Embryonic facial prominence (tissue), 1 donor: ENCODE measurements at regions not wholly inside any gene's neighbourhood (a gene's known extent, or its start where the extent isn't known, plus 50 kb on each side); places are given as distances from the start of the nearest gene placed in this dataset.
"Not testable (repeated sequence)": the region's sequence is repeated elsewhere in the genome, so short reads cannot be mapped to it uniquely, and the experiment has no call there.

Experiments used
- DNase-seq: peaks from one replicate; pipeline ENCODE4 v3.0.0-alpha.2; 2016; ENCODE audit errors: extremely low spot score

DNA sequence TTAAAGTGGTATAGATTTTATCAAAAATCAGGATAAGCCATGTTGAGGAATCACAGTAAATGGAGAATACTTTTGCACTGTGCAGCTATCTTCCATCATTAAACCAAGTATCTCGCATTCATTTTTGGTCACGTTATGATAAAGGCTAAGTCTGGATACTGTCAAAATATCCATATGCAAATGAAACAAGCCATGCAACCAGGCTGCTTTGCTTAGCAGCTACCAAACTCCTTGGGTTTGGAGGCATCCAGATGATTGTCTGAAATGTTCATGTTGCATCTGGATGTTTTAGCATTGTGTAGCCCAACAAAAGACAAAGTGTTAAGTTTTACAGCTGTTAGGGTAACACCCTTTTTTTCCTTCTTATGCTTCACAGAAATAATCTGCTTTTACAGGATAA lies 322.9 kb upstream of the MDFIC2 start:
- DNase-seq: no peak

DNA sequence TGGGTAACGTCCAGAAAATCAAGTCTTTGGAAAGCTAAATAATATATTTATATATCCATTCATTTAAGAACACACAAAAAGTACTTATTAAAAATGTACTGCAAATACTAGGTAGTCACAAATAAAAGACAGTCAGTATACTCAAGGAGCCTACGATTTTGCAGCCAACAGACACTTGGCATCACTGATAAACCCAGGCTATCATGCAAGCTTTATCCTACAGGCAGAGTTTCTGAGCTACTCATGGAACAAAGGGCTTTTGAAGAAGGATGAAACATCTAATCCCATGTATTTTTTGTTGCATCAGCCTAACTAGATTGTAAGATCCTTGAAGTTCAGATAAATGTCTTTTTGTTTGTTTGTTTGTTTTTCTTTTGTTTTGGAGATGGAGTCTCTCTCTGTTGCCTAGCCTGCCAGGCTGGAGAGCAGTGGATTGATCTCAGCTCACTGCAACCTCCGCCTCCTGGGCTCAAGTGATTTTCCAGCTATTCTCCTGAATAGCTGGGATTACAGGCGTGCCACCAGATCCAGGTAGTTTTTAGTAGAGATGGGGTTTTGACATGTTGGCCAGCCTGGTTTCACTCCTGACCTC lies 319.4 kb upstream of the MDFIC2 start:
- no peak for DNase-seq

DNA sequence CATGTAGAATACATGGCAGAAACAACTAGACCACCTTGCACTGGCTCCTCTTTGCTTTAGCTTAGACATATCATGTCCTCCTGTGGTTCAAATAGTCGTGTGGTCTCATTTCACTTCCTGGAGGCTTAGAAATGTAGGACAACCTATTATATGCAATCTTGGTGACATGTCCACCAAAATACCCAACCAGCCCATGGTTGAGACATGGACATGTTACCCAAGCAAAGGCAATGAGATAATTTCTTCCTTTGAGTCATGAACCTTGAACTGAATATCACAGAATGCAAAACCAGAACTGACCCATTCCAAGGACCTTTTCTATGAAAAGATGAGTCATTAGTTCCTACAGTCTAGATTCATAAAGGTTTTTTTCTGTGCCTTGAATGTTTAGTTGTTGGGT lies 309.0 kb upstream of the MDFIC2 start:
- no peak for DNase-seq

DNA sequence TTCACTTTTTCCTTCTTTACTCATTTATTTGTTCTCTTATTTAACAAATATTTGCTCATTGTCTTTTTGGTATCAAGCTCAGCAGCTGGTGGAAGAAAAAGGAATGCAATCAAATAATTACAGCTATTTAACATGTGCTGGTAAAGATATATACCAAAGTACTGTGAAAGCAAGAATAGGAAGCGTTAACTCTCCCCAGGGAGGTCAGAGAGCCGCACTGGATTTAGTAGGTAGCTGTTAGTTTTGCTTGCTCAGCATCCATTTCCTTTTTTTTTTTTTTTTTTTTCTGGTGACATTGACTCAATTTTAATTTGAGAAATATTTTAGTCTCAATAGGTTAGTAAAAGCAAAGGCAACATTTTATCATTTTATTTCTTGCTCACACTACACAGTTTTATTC lies 308.5 kb upstream of the MDFIC2 start:
- no peak for DNase-seq

DNA sequence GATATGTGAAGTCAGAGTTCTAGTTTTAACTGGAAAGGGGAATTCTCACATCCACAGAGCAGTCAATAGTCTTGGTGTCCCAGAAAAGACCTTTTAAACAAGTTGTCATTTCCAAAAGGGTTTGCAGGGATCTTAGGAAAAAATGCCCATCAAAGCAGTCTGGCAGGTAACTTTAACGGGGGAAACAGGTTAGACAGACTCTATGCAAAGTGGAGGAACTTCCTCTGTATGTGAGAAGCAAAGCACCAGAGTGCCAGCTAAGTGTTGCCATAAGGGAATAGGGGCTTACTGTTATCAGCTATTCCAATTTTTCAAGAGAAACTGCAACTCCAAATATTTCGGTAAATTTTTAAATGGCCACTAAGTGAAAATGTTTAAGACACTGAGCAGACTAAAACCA lies 307.9 kb upstream of the MDFIC2 start:
- DNase-seq: no peak

DNA sequence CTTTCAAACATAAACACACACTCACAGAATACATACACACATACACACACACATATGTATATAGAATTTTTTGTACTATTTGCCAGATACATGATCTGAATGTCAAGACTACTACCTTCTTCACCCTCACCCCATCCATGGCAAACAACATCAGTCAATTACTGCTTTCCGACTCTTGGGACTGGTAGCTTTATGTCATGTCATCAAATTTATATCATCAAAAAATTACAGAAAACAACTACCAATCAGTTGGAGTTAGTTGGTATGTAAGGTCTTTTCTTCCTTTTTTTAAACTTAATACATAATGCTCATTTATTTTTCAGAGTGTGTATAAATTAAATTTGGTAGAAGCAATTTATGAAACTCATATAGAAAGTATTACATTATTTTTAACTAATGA lies 305.7 kb upstream of the MDFIC2 start:
- no peak for DNase-seq

DNA sequence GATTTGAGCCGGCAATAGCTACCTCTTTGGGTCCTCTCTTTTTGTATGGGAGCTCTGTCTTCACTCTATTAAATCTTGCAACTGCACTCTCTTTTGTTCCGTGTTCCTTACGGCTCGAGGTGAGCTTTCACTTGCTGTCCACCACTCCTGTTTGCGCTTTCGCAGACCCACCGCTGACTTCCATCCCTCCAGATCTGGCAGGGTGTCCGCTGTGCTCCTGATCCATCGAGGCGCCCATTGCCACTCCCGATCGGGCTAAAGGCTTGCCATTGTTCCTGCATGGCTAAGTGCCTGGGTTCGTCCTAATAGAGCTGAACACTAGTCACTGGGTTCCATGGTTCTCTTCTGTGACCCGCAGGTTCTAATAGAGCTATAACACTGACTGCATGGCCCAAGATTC lies 304.9 kb upstream of the MDFIC2 start:
- DNase-seq: not testable (repeated sequence)

DNA sequence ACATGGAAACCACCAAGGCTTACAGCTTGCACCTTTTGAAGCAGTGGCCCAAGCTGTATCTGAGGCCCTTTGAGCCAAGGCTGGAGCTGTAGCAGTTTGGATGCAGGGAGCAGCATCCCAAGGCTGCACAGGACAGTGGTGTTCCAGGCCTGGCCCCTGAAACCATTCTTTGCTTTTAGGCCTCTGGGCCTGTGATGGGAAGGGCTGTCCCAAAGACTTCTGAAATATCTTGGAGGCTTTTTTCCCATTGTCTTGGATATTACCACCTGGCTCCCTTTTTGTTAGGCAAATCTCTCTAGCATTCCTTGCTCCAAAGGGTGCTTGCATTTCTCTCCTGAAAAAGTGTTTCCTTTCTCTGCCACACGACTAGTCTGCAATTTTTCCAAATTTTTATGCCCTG lies 302.8 kb upstream of the MDFIC2 start:
- no peak for DNase-seq

DNA sequence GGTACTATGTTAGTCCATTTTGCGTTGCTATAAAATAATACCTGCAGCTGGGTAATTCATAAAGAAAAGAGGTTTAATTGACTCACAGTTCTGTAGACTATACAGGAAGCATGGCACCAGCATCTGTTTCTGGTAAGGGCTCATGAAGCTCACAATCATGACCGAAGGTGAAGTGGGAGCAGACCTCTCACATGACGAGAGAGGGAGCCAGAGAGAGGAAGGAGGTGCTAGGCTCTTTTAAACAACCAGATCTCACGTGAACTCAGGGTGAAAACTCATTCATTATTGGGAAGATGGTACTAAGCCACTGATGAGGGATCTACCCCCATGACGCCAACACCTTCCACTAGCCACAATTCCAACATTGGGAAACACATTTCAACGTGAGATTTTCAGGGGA lies 301.7 kb upstream of the MDFIC2 start:
- no peak for DNase-seq

DNA sequence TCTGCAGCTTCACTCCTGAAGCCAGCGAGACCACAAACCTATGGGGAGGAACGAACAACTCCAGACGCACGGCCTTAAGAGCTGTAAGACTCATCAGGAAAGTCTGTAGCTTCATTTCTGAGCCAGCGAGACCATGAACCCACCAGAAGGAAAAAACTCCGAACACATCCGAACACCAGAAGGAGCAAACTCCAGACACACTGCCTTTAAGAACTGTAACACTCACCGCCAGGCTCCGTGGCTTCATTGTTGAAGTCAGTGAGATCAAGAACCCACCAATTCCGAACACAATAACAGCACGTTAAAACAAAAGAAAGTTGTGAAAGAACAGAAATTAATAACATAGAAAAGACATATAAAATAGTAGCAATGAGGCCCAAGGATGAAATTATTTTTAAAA lies 300.5 kb upstream of the MDFIC2 start:
- DNase-seq: no peak

DNA sequence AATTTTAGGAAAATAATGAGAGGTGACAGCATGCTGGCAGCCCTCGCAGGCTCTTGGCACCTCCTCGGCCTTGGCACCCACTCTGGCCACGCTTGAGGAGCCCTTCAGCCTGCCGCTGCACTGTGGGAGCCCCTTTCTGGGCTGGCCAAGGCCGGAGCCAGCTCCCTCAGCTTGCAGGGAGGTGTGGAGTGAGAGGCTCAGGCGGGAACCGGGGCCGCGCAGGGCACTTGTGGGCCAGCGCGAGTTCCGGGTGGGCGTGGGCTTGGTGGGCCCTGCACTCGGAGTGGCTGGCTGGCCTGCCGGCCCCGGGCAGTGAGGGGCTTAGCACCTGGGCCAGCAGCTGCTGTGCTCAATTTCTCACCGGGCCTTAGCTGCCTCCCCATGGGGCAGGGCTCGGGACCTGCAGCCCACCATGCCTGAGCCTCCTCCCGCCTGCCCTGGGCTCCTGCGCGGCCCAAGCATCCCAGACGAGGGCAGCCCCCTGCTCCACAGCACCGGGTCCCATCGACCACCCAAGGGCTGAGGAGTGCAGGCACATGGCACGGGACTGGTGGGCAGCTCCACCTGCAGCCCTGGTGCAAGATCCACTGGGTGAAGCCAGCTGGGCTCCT lies 299.3 kb upstream of the MDFIC2 start:
- DNase-seq: not testable (repeated sequence)

DNA sequence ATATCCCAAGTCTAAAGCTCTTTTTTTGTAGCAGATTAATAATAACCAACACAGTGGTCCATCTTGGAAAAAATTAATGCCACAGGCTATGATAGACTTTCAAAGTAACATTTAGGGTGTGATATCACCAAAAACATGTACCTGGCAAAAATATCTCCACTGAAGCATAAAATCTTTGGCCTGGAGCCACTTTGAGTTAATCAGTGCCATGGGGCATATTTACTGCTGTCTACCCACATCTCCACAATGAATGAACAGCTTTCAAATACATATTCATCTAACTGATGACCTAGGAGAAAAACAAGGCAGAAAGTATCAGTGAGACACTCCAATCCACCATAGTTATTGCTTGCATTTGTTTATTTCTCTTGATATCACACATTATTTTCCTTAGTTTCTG lies 296.0 kb upstream of the MDFIC2 start:
- DNase-seq: no peak

DNA sequence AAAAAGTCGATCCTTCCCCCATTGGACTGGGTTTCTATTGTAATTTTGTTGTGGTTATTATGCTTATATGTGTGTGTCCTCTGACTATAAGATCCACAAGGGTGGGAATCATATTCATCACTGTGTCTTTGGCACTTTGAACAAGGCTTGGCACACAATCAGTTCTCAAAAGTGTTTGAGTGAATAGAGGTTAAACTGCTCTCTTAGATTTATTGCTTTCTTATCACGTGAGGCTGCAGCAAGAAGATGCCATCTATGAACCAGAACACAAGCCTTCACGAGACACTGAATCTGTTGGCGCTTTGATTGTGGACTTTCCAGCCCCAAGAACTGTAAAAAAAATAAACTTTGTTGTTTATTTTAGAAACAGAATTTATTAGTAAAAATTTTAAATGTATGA lies 295.0 kb upstream of the MDFIC2 start:
- DNase-seq: no peak

DNA sequence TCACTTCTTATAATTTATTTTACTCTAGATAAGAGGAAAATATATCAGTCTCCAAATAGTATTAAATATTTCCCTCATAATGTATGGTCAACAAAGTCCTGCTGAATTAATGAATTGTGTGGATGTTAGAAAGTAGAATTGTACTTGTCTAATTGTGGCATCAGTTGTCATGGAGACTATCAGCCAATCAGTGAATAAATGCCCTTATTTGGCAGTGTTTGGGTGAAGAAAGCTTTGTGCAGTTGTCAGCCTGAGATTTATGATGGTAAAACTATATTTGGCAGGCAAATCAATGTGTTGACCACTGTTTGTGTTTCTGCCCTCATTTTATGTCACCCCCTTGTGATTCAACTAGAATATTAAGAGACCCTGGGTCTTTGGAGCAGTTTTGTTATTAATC lies 293.6 kb upstream of the MDFIC2 start:
- no peak for DNase-seq

DNA sequence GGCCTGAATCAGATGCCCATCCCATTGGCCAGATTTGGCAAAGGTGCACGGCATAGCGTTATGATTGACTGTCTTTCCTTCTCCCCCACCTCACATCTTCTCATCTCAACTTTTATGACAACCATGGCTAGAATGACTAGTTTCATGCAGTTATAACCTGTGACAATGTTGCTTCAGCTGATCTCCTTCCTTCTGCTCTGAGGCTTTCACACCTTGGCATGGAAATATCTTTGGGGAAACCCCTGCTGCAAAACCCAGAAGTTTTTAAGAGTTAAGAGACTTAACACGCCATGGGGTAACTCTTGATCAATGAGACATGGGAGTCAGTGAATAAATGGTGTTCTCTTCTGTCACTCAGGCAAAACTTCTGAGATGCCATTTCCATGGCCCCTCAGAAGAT lies 290.7 kb upstream of the MDFIC2 start:
- DNase-seq: no peak

DNA sequence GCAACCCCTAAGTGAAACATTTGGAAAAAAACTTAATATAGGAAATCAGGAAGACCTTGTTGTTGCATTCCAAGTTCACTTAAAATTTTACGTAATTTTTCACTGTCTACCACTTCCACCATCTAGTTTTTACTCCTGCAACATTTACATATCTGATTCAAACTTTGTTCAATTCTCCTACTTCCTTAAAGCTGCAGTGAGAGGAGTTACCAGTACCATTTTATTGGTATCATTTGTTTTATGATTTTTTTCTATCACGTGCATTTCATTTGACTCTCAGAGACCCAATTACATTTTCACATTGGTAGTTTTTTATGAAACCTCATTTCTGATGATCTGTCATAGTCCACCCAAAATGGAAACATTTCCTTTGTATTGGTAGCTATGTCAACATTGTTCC lies 284.9 kb upstream of the MDFIC2 start:
- DNase-seq: no peak

DNA sequence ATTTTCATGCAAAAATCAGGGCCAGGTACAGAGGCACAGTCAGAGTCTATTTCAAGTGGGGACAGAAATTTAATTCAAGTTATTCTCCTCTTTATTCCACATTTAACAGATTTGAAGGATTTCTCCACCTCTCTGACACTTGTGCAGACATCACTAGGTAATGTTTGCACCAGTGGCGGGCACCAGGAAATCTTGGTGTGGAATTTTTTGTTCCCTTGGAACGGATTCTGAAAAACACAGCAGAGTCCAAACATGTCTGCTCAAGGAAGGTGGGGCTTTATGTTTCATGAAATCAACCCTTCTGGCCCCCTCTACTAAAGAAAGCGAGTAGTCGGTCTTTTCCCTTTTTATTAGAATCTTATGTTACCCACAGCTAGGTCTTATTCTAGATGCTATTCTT lies 271.2 kb upstream of the MDFIC2 start:
- no peak for DNase-seq

DNA sequence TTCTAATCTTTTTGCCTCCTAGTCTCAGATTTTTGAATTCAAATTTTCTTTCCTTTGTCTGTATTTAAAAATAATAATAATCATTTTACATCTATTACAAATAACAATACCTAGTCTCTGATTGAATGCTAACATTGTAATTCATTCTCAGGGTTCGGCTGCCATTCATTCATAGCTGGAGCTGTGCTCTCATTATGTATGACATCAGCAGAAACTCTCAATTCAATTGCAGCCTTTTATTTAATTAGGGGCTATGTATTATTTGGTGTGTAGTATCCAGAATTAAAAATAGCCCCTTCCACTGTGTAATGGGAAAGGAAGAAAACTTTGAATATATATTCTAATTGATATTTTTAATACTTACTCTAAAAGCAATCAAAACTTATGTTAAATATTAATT lies 270.4 kb upstream of the MDFIC2 start:
- no peak for DNase-seq

DNA sequence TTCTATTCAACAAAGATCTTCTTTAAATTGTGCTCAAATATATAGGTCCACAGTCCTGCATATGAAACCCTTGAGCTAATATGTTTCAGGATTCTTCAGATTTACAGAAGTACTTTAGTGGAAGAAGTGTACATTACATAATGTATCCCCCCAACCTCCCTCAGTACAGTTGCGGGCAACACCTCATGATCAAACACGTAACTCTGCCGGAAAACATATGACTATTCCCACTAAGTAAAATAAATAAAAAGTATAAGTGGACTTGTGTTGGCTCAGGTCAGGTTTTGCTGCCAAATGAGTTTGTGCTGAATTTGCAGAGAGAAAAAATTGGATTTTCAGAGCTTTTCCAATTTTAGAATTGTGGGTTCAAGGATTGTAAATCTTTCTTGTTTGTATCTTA lies 267.6 kb upstream of the MDFIC2 start:
- no peak for DNase-seq

DNA sequence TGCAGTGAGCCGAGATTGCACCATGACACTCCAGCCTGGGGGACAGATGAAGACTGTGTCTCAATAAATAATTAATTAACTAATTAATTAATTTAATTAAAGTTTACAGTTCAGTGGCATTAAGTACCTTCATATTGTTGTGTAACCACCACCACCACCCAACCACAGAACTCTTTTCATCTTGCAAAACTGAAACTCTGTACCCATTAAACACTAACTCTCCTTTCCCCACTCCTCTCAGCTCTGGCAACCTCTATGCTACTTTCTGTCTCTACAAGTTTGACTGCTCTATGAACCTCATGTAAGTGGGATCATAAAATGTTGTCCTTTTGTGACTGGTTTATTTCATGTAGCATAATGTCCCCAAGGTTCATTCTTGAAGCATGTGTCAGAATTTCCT lies 259.3 kb upstream of the MDFIC2 start:
- DNase-seq: no peak

DNA sequence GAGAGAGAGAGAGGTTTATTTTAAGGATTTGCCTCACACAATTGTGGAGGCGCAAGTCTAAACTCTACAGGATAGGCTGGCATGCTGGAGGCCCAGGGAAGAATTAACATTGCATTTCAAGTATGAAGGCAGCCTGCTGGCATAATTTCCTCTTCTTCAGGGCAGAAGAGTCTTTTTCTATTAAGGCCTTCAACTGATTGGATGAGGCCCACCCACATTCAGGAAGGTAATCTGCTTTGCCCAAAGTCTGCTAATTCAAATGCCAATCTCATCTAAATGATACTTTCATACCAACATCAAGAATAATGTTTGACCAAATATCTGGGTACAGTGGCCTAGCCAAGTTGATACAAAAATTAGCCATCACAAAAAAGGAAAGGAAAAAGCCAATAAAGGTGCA lies 258.1 kb upstream of the MDFIC2 start:
- DNase-seq: no peak

DNA sequence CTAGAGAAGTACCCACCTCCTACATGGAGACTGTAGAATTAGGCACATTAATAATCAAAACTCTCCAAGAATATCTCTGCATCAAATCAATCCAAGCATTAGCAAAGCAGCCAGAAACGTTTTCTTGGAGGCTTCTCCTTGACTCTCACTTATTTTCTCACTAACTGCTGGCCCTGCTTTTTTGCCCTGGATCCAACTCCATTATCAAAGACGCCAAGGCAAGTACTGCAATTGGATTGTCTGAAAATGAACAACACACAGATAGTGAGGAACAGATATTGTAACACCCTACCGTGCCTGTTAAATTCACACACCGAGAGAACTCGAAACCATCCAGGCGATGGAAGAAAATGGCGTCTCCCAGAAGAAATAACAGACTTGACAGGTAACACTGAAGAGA lies 256.2 kb upstream of the MDFIC2 start:
- DNase-seq: no peak

DNA sequence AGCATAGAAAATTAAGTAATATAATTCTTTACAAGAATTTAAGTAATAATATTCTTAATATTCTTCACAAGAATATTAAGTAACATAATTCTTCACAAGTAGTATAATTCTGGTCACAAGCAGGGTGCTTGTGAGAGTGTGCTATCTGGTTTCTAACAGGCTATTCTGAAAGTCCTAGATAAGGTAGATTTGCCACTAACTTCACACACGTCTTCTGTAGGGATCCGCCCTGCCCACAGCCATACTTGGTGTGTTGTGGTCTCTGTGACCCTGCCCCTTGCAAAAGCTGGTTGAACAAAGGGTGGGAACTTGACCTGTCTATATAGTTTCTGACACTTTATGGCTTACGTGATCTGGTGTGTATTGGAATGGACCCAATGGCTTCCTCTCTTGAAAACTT lies 253.4 kb upstream of the MDFIC2 start:
- no peak for DNase-seq

DNA sequence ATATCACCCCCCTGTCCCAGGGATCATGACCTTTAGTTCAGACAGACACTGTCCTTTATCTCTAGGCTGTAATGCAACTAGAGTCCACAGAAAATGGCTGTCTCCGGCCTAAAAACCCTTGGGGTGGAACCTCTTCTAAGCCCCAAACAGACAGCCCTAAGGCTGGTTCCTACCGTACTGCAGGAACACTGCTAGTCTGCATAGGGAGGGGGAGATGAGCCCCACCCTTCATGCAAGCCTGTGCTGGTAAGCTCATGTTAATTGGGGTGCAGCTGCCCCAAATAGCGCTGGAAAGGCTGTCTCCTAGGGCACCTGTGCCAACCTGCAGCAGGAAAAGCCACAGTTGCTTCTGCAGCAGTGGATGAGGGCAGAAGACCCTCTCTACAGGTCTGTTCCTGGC lies 252.1 kb upstream of the MDFIC2 start:
- DNase-seq: no peak
